Ectodermal cell (in vitro differentiated cells): ENCODE measurements at regions not wholly inside any gene's neighbourhood (a gene's known extent, or its start where the extent isn't known, plus 50 kb on each side); places are given as distances from the start of the nearest gene placed in this dataset.

Experiments used
- H3K27ac ChIP-seq: 2 replicates; pipeline ENCODE4 v1.7.0; 2013; ENCODE audit warnings: mild to moderate bottlenecking, low read depth, low read length; ENCODE audit not compliant: insufficient read depth, poor library complexity, severe bottlenecking
- H3K27me3 ChIP-seq: 2 replicates; pipeline ENCODE4 v1.7.0; 2013; ENCODE audit warnings: mild to moderate bottlenecking, low read length; ENCODE audit not compliant: insufficient read depth, control insufficient read depth, poor library complexity, severe bottlenecking
- H3K36me3 ChIP-seq: one replicate; pipeline ENCODE4 v1.7.0; 2013; ENCODE audit warnings: low read length; ENCODE audit not compliant: control insufficient read depth, insufficient read depth
- H3K4me1 ChIP-seq: one replicate; pipeline ENCODE4 v1.7.0; 2013; ENCODE audit warnings: low read length; ENCODE audit not compliant: control insufficient read depth, insufficient read depth
- H3K4me3 ChIP-seq: 2 replicates; pipeline ENCODE4 v1.7.0; 2013; ENCODE audit warnings: low read depth, low read length, control low read depth; ENCODE audit not compliant: insufficient read depth
- H3K9me3 ChIP-seq: 2 replicates; pipeline ENCODE4 v1.7.0; 2013; ENCODE audit warnings: mild to moderate bottlenecking, low read length, moderate library complexity; ENCODE audit not compliant: control insufficient read depth
- WGBS, 2 experiments: methylation state at CpG; one replicate each; pipeline ENCODE4 v1.1.7; 2013; ENCODE audit warnings: missing lambda C conversion rate in 2 of 2; 5-methylcytosine and 5-hydroxymethylcytosine counted together

GRCh38 chr9:13588151-13589033, 308.9 kb upstream of the MPDZ start:
- H3K4me3 ChIP-seq: no peak overlapping the region
- no peaks in the 10 kb centered on the region for H3K27me3 ChIP-seq
- no peaks in the 10 kb centered on the region for H3K36me3 ChIP-seq
- H3K4me1 ChIP-seq: peaks cover 27% of the 10 kb centered on the region
- 94% methylated on average over 6 of the region's 6 CpGs for WGBS, 2 experiments
- H3K9me3 ChIP-seq: no peaks in the 10 kb centered on the region
- no peak overlapping the region for H3K27ac ChIP-seq

GRCh38 chr9:13587571-13587970, 308.1 kb upstream of the MPDZ start:
- Histone ChIP-seq H3K27me3 (no peaks in the 10 kb centered on the region), H3K4me1 (peaks cover 27% of the 10 kb centered on the region), H3K36me3 (no peaks in the 10 kb centered on the region), H3K27ac (peak overlapping the region; percentile 60), H3K9me3 (no peaks in the 10 kb centered on the region), H3K4me3 (no peak overlapping the region)
- 34 to 35% methylated on average over 9 of the region's 9 CpGs for WGBS, 2 experiments

GRCh38 chr9:13586587-13587374, 307.3 kb upstream of the MPDZ start:
- Histone ChIP-seq H3K9me3 (no peaks in the 10 kb centered on the region), H3K4me1 (peaks cover 27% of the 10 kb centered on the region), H3K27me3 (no peaks in the 10 kb centered on the region), H3K36me3 (no peaks in the 10 kb centered on the region), H3K27ac (peak overlapping the region; percentile 60), H3K4me3 (no peak overlapping the region)
- 78 to 85% methylated on average over 5 to 7 of the region's 7 CpGs for WGBS, 2 experiments

DNA sequence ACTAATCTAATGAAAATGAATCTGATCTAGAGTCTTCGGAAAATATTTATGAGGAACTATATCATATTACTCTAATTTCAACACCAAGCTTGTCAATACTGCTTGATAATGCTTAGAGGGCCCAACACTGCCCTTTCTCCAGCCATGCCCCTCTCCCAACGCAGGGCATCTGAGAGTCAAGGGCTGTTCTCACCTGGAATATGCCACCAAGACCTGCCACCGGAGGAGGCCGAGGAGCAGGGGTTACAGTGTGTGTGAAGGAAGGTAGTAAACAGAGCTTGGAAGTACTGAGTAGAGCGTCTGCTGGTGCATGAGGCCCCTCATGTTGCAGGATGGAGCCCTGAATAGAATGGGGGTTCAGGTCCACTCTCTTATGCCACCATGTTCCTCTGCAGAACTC, 301.3 kb upstream of the MPDZ start:
- H3K4me3 ChIP-seq: no peak overlapping the region
- 93 to 94% methylated on average over 4 to 5 of the region's 5 CpGs for WGBS, 2 experiments

DNA sequence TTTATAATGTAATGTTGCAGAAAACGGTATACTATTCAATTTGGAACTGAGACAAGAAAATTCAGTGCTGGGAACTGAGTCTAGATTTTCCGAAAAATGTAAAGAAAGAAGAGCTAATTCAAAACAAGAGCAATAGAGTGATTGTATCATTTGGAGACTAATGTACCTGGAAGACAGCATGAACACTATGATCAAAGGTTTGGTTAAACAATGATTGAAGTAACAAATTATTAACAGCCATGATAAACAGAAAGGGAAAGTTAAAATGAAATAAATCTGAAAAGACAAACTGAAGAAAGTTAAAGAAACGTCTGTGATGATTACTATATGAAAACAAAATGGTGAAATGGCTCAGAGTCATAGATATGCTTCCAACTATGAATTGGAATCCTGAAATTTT, 300.6 kb upstream of the MPDZ start:
- Histone ChIP-seq H3K4me1 (peaks cover 13% of the 10 kb centered on the region), H3K27ac (no peak overlapping the region), H3K36me3 (no peaks in the 10 kb centered on the region), H3K27me3 (no peaks in the 10 kb centered on the region), H3K4me3 (no peak overlapping the region), H3K9me3 (no peaks in the 10 kb centered on the region)
- WGBS, 2 experiments: 95% methylated on average over 3 of the region's 3 CpGs

More for the DNA sequence above, 301.3 kb upstream of the MPDZ start:
- Histone ChIP-seq H3K4me1 (peaks cover 9% of the 10 kb centered on the region), H3K27ac (no peak overlapping the region), H3K9me3 (no peaks in the 10 kb centered on the region), H3K36me3 (no peaks in the 10 kb centered on the region), H3K27me3 (no peaks in the 10 kb centered on the region)

- Histone ChIP-seq H3K27me3 (no peaks in the 10 kb centered on the region), H3K9me3 (no peaks in the 10 kb centered on the region), H3K36me3 (no peaks in the 10 kb centered on the region), H3K4me3 (no peak overlapping the region), H3K4me1 (peaks cover 13% of the 10 kb centered on the region), H3K27ac (no peak overlapping the region)
Observed at GRCh38 chr9:13576101-13576500, 296.6 kb upstream of the MPDZ start.

- Histone ChIP-seq H3K27ac (no peak overlapping the region), H3K4me3 (no peak overlapping the region), H3K9me3 (no peaks in the 10 kb centered on the region), H3K27me3 (no peaks in the 10 kb centered on the region), H3K36me3 (no peaks in the 10 kb centered on the region), H3K4me1 (peaks cover 13% of the 10 kb centered on the region)
- 74 to 89% methylated on average over 1 of the region's 1 CpG for WGBS, 2 experiments
Observed at GRCh38 chr9:13575558-13575957, 296.1 kb upstream of the MPDZ start.

DNA sequence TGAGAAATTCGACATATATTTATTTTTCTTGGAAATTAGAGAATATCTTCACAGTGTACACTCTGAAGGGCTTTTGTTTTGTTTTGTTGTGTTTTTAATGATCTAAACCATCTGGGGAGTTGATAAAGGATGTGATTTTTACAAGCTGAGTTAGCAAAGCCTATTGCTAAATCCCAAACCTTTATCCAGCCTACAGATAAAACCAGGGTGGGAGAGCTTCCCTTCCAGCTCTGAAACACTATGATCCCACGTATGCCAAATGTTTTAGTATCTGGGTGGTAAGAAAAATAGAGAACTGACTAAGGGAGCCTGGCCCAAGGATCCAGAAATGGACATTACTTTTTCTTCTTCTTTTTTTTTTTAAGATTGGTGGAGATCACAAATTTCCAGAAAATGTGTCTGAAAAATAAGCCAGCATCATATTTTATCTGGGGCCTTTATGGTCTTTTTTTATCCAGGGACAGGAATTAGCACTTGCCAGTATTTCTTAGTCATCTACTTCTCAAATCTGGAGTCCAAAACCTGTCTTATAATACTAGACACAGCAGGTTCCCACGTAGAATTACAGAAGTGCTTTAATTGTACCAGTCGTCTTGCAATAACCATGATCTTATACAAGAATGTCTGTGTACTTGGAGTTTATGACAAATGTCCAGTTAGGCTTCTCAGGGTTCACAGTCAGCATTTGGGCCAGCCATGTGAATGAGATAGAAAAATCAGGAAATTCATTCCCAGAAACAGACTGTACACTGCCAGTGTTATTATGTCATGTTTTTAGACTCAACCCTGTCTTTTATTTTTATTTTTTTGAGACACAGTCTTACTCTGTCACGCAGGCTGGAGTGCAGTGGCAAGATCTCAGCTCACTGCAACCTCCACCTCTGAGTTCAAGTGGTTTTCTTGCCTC, 290.8 kb upstream of the MPDZ start:
- no peak overlapping the region for H3K27ac ChIP-seq
- H3K4me1 ChIP-seq: no peaks in the 10 kb centered on the region
- no peak overlapping the region for H3K4me3 ChIP-seq
- H3K27me3 ChIP-seq: peaks cover 3% of the 10 kb centered on the region
- no peaks in the 10 kb centered on the region for H3K36me3 ChIP-seq
- no peaks in the 10 kb centered on the region for H3K9me3 ChIP-seq
- WGBS, 2 experiments: 90 to 91% methylated on average over 4 to 5 of the region's 5 CpGs

GRCh38 chr9:13569602-13570067, 290.1 kb upstream of the MPDZ start:
- Histone ChIP-seq H3K36me3 (no peaks in the 10 kb centered on the region), H3K4me1 (no peaks in the 10 kb centered on the region), H3K4me3 (no peak overlapping the region), H3K27ac (no peak overlapping the region), H3K9me3 (no peaks in the 10 kb centered on the region), H3K27me3 (peaks cover 3% of the 10 kb centered on the region)
- WGBS, 2 experiments: 67 to 83% methylated on average over 1 of the region's 1 CpG
